Aorta (tissue), 5 donors: ENCODE measurements at regions not wholly inside any gene's neighbourhood (a gene's known extent, or its start where the extent isn't known, plus 50 kb on each side); places are given as distances from the start of the nearest gene placed in this dataset.
A peak's percentile ranks its signal among the peaks of the same experiment; 100 is the strongest.

Experiments
- ATAC-seq: fragments of 200-7000 bp; cut with Tn5 transposase; one replicate; pipeline ENCODE4 v1.9.1; 2022; ENCODE audit warnings: moderate library complexity; ENCODE audit not compliant: low FRiP score
- DNase-seq, 2 donors: peaks; one replicate each; pipeline ENCODE4 v3.0.0-alpha.2; 2020
- H3K27ac ChIP-seq, 2 donors: one replicate each; pipeline ENCODE4 v1.5.1; 2013; ENCODE audit warnings: low read length in 2 of 2, mild to moderate bottlenecking in 2 of 2, moderate library complexity in 2 of 2, control low read depth in 1 of 2, inconsistent platforms in 1 of 2, low read depth in 1 of 2
- H3K27me3 ChIP-seq, 2 donors: one replicate each; pipeline ENCODE4 v1.6.1; 2013; ENCODE audit warnings: control low read depth in 1 of 2, low read length in 1 of 2, mild to moderate bottlenecking in 1 of 2, moderate library complexity in 1 of 2; ENCODE audit not compliant: insufficient read depth in 2 of 2, control insufficient read depth in 1 of 2
- H3K36me3 ChIP-seq, 2 donors: one replicate each; pipeline ENCODE4 v1.6.1; 2013; ENCODE audit warnings: control low read depth in 1 of 2, low read length in 1 of 2, mild to moderate bottlenecking in 1 of 2; ENCODE audit not compliant: insufficient read depth in 2 of 2, control insufficient read depth in 1 of 2
- H3K4me1 ChIP-seq, 2 donors: one replicate each; pipeline ENCODE4 v1.6.1; 2013; ENCODE audit warnings: low read length in 2 of 2, control low read depth in 1 of 2, mild to moderate bottlenecking in 1 of 2, moderate library complexity in 1 of 2; ENCODE audit not compliant: insufficient read depth in 2 of 2, control insufficient read depth in 1 of 2
- H3K4me3 ChIP-seq, 2 donors: one replicate each; pipeline ENCODE4 v1.5.1; 2013; ENCODE audit warnings: low read length in 2 of 2, control low read depth in 1 of 2, mild to moderate bottlenecking in 1 of 2
- H3K9me3 ChIP-seq: one replicate; pipeline ENCODE4 v1.6.1; 2013; ENCODE audit warnings: mild to moderate bottlenecking, low read length; ENCODE audit not compliant: control insufficient read depth
- WGBS, 2 donors: extraction: QIAGEN DNeasy Blood & Tissue Kit; methylation state at CpG; one replicate each; pipeline ENCODE4 v1.1.7; 2013; 5-methylcytosine and 5-hydroxymethylcytosine counted together
- intact Hi-C, 2 donors: fragments of 100-400 bp; cut with DNase I; formaldehyde crosslinking; loops; one replicate each; pipeline versions ENCODE4 v1.14.2 to v1.15.0; 2022
- donor health status: healthy with polysubstance abuse.
- donor health status: Bipolar disorder and iron deficiency.
- donor health status: DM: no; HTN: no; CAD: no.
- donor health status: DM: no; HTN: no; CAD: no.
- donor health status: DM: yes; HTN: yes; CAD: no.

DNA sequence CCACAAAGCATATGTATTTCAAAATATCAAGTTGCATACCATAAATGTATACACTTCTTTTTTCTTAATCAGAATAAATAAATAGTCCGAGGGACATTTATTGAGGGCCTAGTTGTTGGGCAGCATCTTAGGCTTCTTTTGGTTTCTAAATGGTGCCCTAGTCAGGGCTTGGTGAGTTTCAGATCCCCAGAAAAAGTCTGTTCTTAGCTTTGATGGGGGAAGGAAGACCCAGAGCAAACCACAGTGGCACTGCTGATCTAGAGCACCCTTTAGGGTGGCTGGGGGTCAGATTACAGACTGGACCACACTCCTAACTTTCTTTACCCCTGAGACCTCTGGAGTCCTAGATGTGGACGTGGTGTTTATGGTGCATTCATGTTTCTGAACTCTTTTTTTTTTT lies 97.8 kb downstream of the C9orf152 start:
- Histone ChIP-seq H3K36me3 (no peaks in the 10 kb centered on the region), H3K4me3 (no peak overlapping the region), H3K4me1 (peaks cover 2 to 12% of the 10 kb centered on the region in 2 donors), H3K27me3 (no peaks in the 10 kb centered on the region), H3K27ac (no peak overlapping the region), H3K9me3 (no peaks in the 10 kb centered on the region)
- intact Hi-C loops: no loop called here
- DNase-seq: no peak
- no peak for ATAC-seq
- WGBS, 2 donors: 75 to 82% methylated on average over 2 of the region's 2 CpGs

- H3K9me3 ChIP-seq: no peaks in the 10 kb centered on the region
- no peak overlapping the region for H3K4me3 ChIP-seq
- intact Hi-C loops: no loop called here
- WGBS, 2 donors: 72 to 74% methylated on average over 3 of the region's 3 CpGs
- peaks cover 2 to 13% of the 10 kb centered on the region in 2 donors for H3K4me1 ChIP-seq
- H3K36me3 ChIP-seq: no peaks in the 10 kb centered on the region
- ATAC-seq: no peak
- H3K27ac ChIP-seq: no peak overlapping the region
- no peaks in the 10 kb centered on the region for H3K27me3 ChIP-seq
- no peak for DNase-seq
Measured at GRCh38 chr9:110111868-110112267, 96.1 kb downstream of the C9orf152 start.

- 95 to 96% methylated on average over 4 of the region's 4 CpGs for WGBS, 2 donors
- ATAC-seq: no peak
- peaks cover 2 to 13% of the 10 kb centered on the region in 2 donors for H3K4me1 ChIP-seq
- no peaks in the 10 kb centered on the region for H3K9me3 ChIP-seq
- no peak overlapping the region for H3K4me3 ChIP-seq
- no peaks in the 10 kb centered on the region for H3K27me3 ChIP-seq
- intact Hi-C loops: no loop called here
- no peaks in the 10 kb centered on the region for H3K36me3 ChIP-seq
- no peak for DNase-seq
- H3K27ac ChIP-seq: no peak overlapping the region
Measured at GRCh38 chr9:110112792-110113191, 95.2 kb downstream of the C9orf152 start.

- Histone ChIP-seq H3K36me3 (no peaks in the 10 kb centered on the region), H3K4me1 (peaks cover 2 to 13% of the 10 kb centered on the region in 2 donors), H3K27ac (no peak overlapping the region), H3K9me3 (no peaks in the 10 kb centered on the region), H3K4me3 (no peak overlapping the region), H3K27me3 (no peaks in the 10 kb centered on the region)
- ATAC-seq (no peak), DNase-seq (no peak)
- 63 to 67% methylated on average over 10 of the region's 10 CpGs for WGBS, 2 donors
- intact Hi-C loops: no loop called here
Measured at GRCh38 chr9:110114086-110114858, 93.7 kb downstream of the C9orf152 start.

DNA sequence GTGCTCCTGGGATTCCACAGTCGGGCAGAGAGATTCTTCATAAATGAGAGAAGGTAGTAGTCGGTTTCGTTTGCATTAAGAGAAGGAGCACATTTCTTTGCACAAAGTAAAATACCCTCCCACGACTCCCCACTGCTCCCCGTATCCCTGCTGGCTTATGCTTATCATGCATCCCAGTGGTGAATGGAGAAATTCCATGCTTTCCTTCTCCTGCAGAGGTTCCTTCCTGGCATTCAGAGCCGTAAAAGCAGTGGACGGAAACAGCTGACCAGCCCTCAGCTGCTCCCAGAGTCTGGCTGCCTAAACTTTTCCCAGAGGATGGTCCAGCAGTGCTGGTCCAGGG lies 93.1 kb downstream of the C9orf152 start:
- Histone ChIP-seq H3K27ac (peak overlapping the region in 1 of 2 donors; percentile 14), H3K4me1 (peaks cover 2 to 13% of the 10 kb centered on the region in 2 donors), H3K27me3 (no peaks in the 10 kb centered on the region), H3K9me3 (no peaks in the 10 kb centered on the region), H3K36me3 (no peaks in the 10 kb centered on the region), H3K4me3 (no peak overlapping the region)
- ATAC-seq (peak; percentile 68), DNase-seq (no peak)
- 3 to 8% methylated on average over 7 of the region's 7 CpGs for WGBS, 2 donors
- intact Hi-C loops: no loop called here

GRCh38 chr9:110115341-110115820 lies 92.6 kb downstream of the C9orf152 start:
- DNase-seq (no peak), ATAC-seq (peak; percentile 56)
- Histone ChIP-seq H3K27ac (peak overlapping the region in 1 of 2 donors; percentile 14), H3K4me1 (peaks cover 2 to 13% of the 10 kb centered on the region in 2 donors), H3K36me3 (no peaks in the 10 kb centered on the region), H3K9me3 (no peaks in the 10 kb centered on the region), H3K27me3 (no peaks in the 10 kb centered on the region), H3K4me3 (no peak overlapping the region)
- WGBS, 2 donors: 6 to 7% methylated on average over 7 of the region's 7 CpGs
- intact Hi-C loops: no loop called here

DNA sequence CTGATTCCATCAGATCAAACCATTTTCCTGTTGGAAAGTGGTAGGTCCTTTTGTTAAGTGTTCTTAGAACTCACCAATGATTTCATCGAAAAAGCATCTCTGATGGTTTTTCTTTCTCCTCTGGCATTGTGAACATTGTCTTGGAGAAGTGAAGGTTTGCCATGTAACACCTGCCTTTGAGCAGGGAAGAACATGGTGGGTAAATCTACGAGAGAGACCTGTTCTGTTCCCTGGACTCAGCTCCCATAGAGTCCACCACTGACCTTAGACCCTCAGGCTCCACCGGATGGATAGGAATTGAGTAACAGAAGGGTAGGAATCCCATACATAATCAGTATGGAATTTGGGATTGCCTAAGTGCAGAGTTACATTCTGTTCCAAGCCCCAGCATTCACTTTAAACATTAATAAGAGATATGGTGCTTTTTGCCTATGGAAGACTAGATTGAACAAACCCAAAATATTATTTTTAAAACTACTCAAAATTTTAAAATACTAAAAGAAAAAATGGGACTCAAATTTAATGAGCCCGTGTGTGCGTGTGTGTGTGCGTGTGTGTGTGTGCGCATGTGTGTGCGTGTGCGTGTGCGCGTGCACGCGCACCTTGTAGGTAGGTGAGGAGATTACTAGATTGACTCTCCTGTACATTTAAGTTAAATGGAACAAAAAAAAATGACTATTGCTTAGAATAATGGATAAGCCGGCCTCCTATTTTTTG lies 92.0 kb downstream of the C9orf152 start:
- no peaks in the 10 kb centered on the region for H3K9me3 ChIP-seq
- H3K36me3 ChIP-seq: no peaks in the 10 kb centered on the region
- no peak overlapping the region for H3K4me3 ChIP-seq
- 87 to 89% methylated on average over 14 of the region's 14 CpGs for WGBS, 2 donors
- H3K27me3 ChIP-seq: no peaks in the 10 kb centered on the region
- DNase-seq (no peak), ATAC-seq (no peak)
- intact Hi-C loops: no loop called here
- H3K27ac ChIP-seq: no peak overlapping the region
- H3K4me1 ChIP-seq: peaks cover 2 to 13% of the 10 kb centered on the region in 2 donors

- ATAC-seq (no peak), DNase-seq (no peak)
- no peak overlapping the region for H3K27ac ChIP-seq
- H3K9me3 ChIP-seq: no peaks in the 10 kb centered on the region
- no peaks in the 10 kb centered on the region for H3K27me3 ChIP-seq
- H3K4me1 ChIP-seq: peaks cover 2 to 13% of the 10 kb centered on the region in 2 donors
- intact Hi-C loops: no loop called here
- WGBS, 2 donors: 29 to 30% methylated on average over 3 of the region's 3 CpGs
- H3K36me3 ChIP-seq: no peaks in the 10 kb centered on the region
- no peak overlapping the region for H3K4me3 ChIP-seq
Measured at GRCh38 chr9:110116543-110116885, 91.4 kb downstream of the C9orf152 start.

DNA sequence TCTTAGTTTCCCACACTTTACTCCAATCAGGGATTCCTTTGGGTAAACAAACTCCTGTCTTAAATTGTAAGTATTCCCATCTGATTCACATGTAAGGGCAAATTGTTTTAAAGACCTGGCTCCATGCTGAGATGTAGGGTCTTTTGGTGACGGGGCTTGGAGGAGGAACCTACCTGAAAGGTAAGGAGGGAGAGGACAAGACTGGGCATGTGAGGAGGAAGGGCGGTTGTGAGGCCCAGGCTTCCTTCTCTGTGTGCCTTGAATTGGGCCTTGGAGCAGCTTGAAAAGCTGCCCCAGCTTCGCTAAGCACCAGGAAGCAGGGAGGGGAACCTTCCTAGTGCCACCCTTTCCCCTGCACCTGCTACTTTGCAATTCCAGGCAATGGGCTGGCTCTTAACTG lies 86.8 kb downstream of the C9orf152 start:
- ATAC-seq: no peak
- DNase-seq: no peak
- WGBS, 2 donors: 96 to 97% methylated on average over 3 of the region's 3 CpGs
- Histone ChIP-seq H3K9me3 (no peaks in the 10 kb centered on the region), H3K36me3 (no peaks in the 10 kb centered on the region), H3K27ac (no peak overlapping the region), H3K4me1 (no peaks in the 10 kb centered on the region), H3K27me3 (no peaks in the 10 kb centered on the region), H3K4me3 (no peak overlapping the region)
- intact Hi-C loops: loop anchor here in 1 of 2 donors (10.0 kb wide), 1 partner anchor 136 kb away; no protein-coding TSS in a partner anchor
